ENCODE measurements at regions not wholly inside any gene's neighbourhood (a gene's known extent, or its start where the extent isn't known, plus 50 kb on each side); places are given as distances from the start of the nearest gene placed in this dataset.
"Not testable (repeated sequence)": the region's sequence is repeated elsewhere in the genome, so short reads cannot be mapped to it uniquely, and the experiment has no call there.

- TF ChIP-seq POLR2A (IDR thresholded peaks at IDR 0.05), result no peak
- no peak for TF ChIP-seq CTCF (IDR thresholded peaks at IDR 0.05 in 8 of 11, conservative IDR thresholded peaks at IDR 0.05 in 3 of 11)
- no peak for TF ChIP-seq POLR2AphosphoS5 (IDR thresholded peaks at IDR 0.05)
- no peak for DNase-seq
- Histone ChIP-seq H3K4me1 (no peaks in the 10 kb centered on the region), H3K27ac (no peak overlapping the region), H3K27me3 (replicated peaks in 1 of 7) (no peaks in the 10 kb centered on the region), H3K36me3 (no peaks in the 10 kb centered on the region), H3K9me3 (peaks cover 0 to 7% (median 0%) of the 10 kb centered on the region in 8 donors), H3K4me3 (no peak overlapping the region)
- WGBS, 5 donors, result 89 to 96% (median 92%) methylated on average over 4 of the region's 4 CpGs
- intact Hi-C loops (cut with DNase I; ENCODE audit: low total_unique reads), result no loop called here
Measured at GRCh38 chr13:44686531-44686934, 110.4 kb upstream of the TSC22D1 start.

GRCh38 chr13:44685641-44686040 lies 109.5 kb upstream of the TSC22D1 start:
- TF ChIP-seq POLR2AphosphoS5 (IDR thresholded peaks at IDR 0.05) (no peak), CTCF (IDR thresholded peaks at IDR 0.05 in 8 of 11, conservative IDR thresholded peaks at IDR 0.05 in 3 of 11) (no peak), POLR2A (IDR thresholded peaks at IDR 0.05) (no peak)

GRCh38 chr13:44682416-44682815 lies 106.3 kb upstream of the TSC22D1 start:
- DNase-seq; H3K36me3 ChIP-seq; H3K27ac ChIP-seq; H3K4me3 ChIP-seq; H3K9me3 ChIP-seq; H3K27me3 ChIP-seq (replicated peaks in 1 of 7); intact Hi-C loops (cut with DNase I; ENCODE audit: low total_unique reads); H3K4me1 ChIP-seq: not testable (repeated sequence)
- WGBS, 5 donors, result 88 to 98% (median 97%) methylated on average over 8 to 35 of the region's 35 CpGs

More at GRCh38 chr13:44685641-44686040, 109.5 kb upstream of the TSC22D1 start:
- Histone ChIP-seq H3K4me1 (no peaks in the 10 kb centered on the region), H3K36me3 (no peaks in the 10 kb centered on the region), H3K27me3 (replicated peaks in 1 of 7) (no peaks in the 10 kb centered on the region), H3K4me3 (no peak overlapping the region), H3K9me3 (peaks cover 0 to 7% (median 0%) of the 10 kb centered on the region in 8 donors), H3K27ac (no peak overlapping the region)
- DNase-seq, result no peak
- WGBS, 5 donors, result 43 to 49% (median 48%) methylated on average over 3 of the region's 3 CpGs
- intact Hi-C loops (cut with DNase I; ENCODE audit: low total_unique reads), result no loop called here

GRCh38 chr13:44680746-44681355 lies 104.7 kb upstream of the TSC22D1 start:
- H3K27ac ChIP-seq, result no peak overlapping the region
- H3K4me3 ChIP-seq, result no peak overlapping the region
- no peaks in the 10 kb centered on the region for H3K4me1 ChIP-seq
- intact Hi-C loops (cut with DNase I; ENCODE audit: low total_unique reads), result no loop called here
- H3K36me3 ChIP-seq, result no peaks in the 10 kb centered on the region
- TF ChIP-seq CTCF (IDR thresholded peaks at IDR 0.05 in 8 of 11, conservative IDR thresholded peaks at IDR 0.05 in 3 of 11), result no peak
- TF ChIP-seq POLR2A (IDR thresholded peaks at IDR 0.05), result no peak
- TF ChIP-seq POLR2AphosphoS5 (IDR thresholded peaks at IDR 0.05), result no peak
- DNase-seq, result no peak
- H3K27me3 ChIP-seq (replicated peaks in 1 of 7), result no peaks in the 10 kb centered on the region
- peaks cover 0 to 2% (median 0%) of the 10 kb centered on the region in 8 donors for H3K9me3 ChIP-seq

- no peak for DNase-seq
- Histone ChIP-seq H3K9me3 (no peaks in the 10 kb centered on the region), H3K27me3 (replicated peaks in 1 of 7) (no peaks in the 10 kb centered on the region), H3K4me3 (no peak overlapping the region), H3K27ac (no peak overlapping the region), H3K4me1 (no peaks in the 10 kb centered on the region), H3K36me3 (no peaks in the 10 kb centered on the region)
- TF ChIP-seq POLR2A (IDR thresholded peaks at IDR 0.05), result no peak
- TF ChIP-seq POLR2AphosphoS5 (IDR thresholded peaks at IDR 0.05), result no peak
- TF ChIP-seq CTCF (IDR thresholded peaks at IDR 0.05 in 8 of 11, conservative IDR thresholded peaks at IDR 0.05 in 3 of 11), result no peak
- intact Hi-C loops (cut with DNase I; ENCODE audit: low total_unique reads), result no loop called here
- WGBS, 5 donors, result 70 to 83% (median 73%) methylated on average over 4 of the region's 4 CpGs
Measured at GRCh38 chr13:44679597-44679996, 103.5 kb upstream of the TSC22D1 start.

Measured in spleen (tissue), 11 donors.